Stomach (tissue), 4 donors: ENCODE measurements at regions not wholly inside any gene's neighbourhood (a gene's known extent, or its start where the extent isn't known, plus 50 kb on each side); places are given as distances from the start of the nearest gene placed in this dataset.

ENCODE experiments used
- EP300 ChIP-seq: sonication (generic); formaldehyde crosslinking; IDR thresholded peaks from one replicate; pipeline ENCODE4 v1.6.1; 2017; ENCODE audit warnings: antibody characterized with exemption
- POLR2A ChIP-seq, 4 donors: fragments of 450-650 bp; IDR thresholded peaks; one replicate each; pipeline ENCODE4 v1.6.1; 2016; ENCODE audit warnings: antibody characterized with exemption in 4 of 4, control low read depth in 2 of 4, mild to moderate bottlenecking in 1 of 4, moderate library complexity in 1 of 4
- POLR2AphosphoS5 ChIP-seq, 3 donors: sonication (generic); formaldehyde crosslinking; IDR thresholded peaks; one replicate each; pipeline ENCODE4 v1.6.1; 2016; ENCODE audit warnings: antibody characterized with exemption in 3 of 3
- TF ChIP-seq, protein P1 (sequence below), 7 experiments: fragments of 450-650 bp in 4 of 7; fragments of 200-600 bp in 3 of 7; sonication (generic) in 3 of 7; IDR thresholded peaks; one replicate each; pipeline ENCODE4 v1.5.1; 2016 to 2019; ENCODE audit warnings: antibody characterized with exemption in 7 of 7, control low read depth in 2 of 7, mild to moderate bottlenecking in 1 of 7

DNA sequence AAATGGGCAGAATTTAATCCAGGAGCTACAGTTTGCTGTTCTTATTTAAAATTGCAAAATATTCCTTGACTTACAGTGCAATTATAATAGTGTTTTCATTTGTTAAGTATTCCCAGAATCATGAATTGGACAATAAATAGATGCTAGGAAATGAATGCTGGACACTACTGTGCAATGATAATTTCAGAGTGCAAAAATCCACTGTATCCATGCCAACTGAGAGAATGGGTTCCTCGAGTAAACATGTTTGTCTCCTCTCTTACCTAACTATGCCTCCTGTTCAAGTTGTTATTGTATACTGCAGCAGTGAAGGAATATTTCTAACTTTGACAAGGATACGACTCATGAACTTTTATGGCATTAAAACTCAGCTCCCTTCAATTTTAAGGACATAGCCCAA is 1396.3 kb downstream of the GATA3 start:
- TF ChIP-seq POLR2A (IDR thresholded peaks at IDR 0.05) (no peak), POLR2AphosphoS5 (IDR thresholded peaks at IDR 0.05) (no peak), EP300 (no peak)
- TF ChIP-seq, protein P1, sequence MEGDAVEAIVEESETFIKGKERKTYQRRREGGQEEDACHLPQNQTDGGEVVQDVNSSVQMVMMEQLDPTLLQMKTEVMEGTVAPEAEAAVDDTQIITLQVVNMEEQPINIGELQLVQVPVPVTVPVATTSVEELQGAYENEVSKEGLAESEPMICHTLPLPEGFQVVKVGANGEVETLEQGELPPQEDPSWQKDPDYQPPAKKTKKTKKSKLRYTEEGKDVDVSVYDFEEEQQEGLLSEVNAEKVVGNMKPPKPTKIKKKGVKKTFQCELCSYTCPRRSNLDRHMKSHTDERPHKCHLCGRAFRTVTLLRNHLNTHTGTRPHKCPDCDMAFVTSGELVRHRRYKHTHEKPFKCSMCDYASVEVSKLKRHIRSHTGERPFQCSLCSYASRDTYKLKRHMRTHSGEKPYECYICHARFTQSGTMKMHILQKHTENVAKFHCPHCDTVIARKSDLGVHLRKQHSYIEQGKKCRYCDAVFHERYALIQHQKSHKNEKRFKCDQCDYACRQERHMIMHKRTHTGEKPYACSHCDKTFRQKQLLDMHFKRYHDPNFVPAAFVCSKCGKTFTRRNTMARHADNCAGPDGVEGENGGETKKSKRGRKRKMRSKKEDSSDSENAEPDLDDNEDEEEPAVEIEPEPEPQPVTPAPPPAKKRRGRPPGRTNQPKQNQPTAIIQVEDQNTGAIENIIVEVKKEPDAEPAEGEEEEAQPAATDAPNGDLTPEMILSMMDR (IDR thresholded peaks at IDR 0.05) = no peak
